ENCODE measurements at regions not wholly inside any gene's neighbourhood (a gene's known extent, or its start where the extent isn't known, plus 50 kb on each side); places are given as distances from the start of the nearest gene placed in this dataset.

GRCh38 chr2:224287531-224287930, 114.4 kb downstream of the FAM124B start:
- no peak for TF ChIP-seq CTCF (IDR thresholded peaks at IDR 0.05)
- no peaks in the 10 kb centered on the region for H3K79me2 ChIP-seq
- H3K4me1 ChIP-seq: no peaks in the 10 kb centered on the region
- H2AFZ ChIP-seq: no peak overlapping the region
- no peaks in the 10 kb centered on the region for H3K27me3 ChIP-seq (ENCODE audit: control insufficient read depth, insufficient read depth, low read length)
- H3K9ac ChIP-seq: no peak overlapping the region
- no peaks in the 10 kb centered on the region for H3K9me3 ChIP-seq (ENCODE audit: control insufficient read depth, low read length)
- H3K36me3 ChIP-seq (ENCODE audit: control insufficient read depth, insufficient read depth, low read length): no peaks in the 10 kb centered on the region
- no peak overlapping the region for H3K27ac ChIP-seq
- H3K4me2 ChIP-seq (ENCODE audit: low read length): no peak overlapping the region
- no peak overlapping the region for H3K4me3 ChIP-seq (ENCODE audit: low read depth, low read length)

GRCh38 chr2:224286923-224287322, 115.0 kb downstream of the FAM124B start:
- Histone ChIP-seq H3K27ac (no peak overlapping the region), H2AFZ (no peak overlapping the region), H3K9me3 (ENCODE audit: control insufficient read depth, low read length) (no peaks in the 10 kb centered on the region), H3K79me2 (no peaks in the 10 kb centered on the region), H3K4me3 (ENCODE audit: low read depth, low read length) (no peak overlapping the region), H3K36me3 (ENCODE audit: control insufficient read depth, insufficient read depth, low read length) (no peaks in the 10 kb centered on the region), H3K4me1 (no peaks in the 10 kb centered on the region), H3K9ac (no peak overlapping the region), H3K4me2 (ENCODE audit: low read length) (no peak overlapping the region), H3K27me3 (ENCODE audit: control insufficient read depth, insufficient read depth, low read length) (no peaks in the 10 kb centered on the region)
- TF ChIP-seq CTCF (IDR thresholded peaks at IDR 0.05): no peak

GRCh38 chr2:224284134-224284946, 117.6 kb downstream of the FAM124B start:
- Histone ChIP-seq H3K36me3 (ENCODE audit: control insufficient read depth, insufficient read depth, low read length) (no peaks in the 10 kb centered on the region), H3K79me2 (no peaks in the 10 kb centered on the region), H3K9ac (no peak overlapping the region), H3K4me3 (ENCODE audit: low read depth, low read length) (no peak overlapping the region), H3K27me3 (ENCODE audit: control insufficient read depth, insufficient read depth, low read length) (no peaks in the 10 kb centered on the region), H3K27ac (no peak overlapping the region), H3K4me1 (no peaks in the 10 kb centered on the region), H3K9me3 (ENCODE audit: control insufficient read depth, low read length) (no peaks in the 10 kb centered on the region), H3K4me2 (ENCODE audit: low read length) (no peak overlapping the region), H2AFZ (no peak overlapping the region)
- peak; percentile 76 for TF ChIP-seq CTCF (IDR thresholded peaks at IDR 0.05)

- Histone ChIP-seq H3K27ac (no peak overlapping the region), H2AFZ (no peak overlapping the region), H3K27me3 (ENCODE audit: control insufficient read depth, insufficient read depth, low read length) (no peaks in the 10 kb centered on the region), H3K4me3 (ENCODE audit: low read depth, low read length) (no peak overlapping the region), H3K4me2 (ENCODE audit: low read length) (no peak overlapping the region), H3K4me1 (no peaks in the 10 kb centered on the region), H3K9me3 (ENCODE audit: control insufficient read depth, low read length) (no peaks in the 10 kb centered on the region), H3K9ac (no peak overlapping the region), H3K79me2 (no peaks in the 10 kb centered on the region), H3K36me3 (ENCODE audit: control insufficient read depth, insufficient read depth, low read length) (no peaks in the 10 kb centered on the region)
- no peak for TF ChIP-seq CTCF (IDR thresholded peaks at IDR 0.05)
These were observed 118.4 kb downstream of the FAM124B start for GRCh38 chr2:224283466-224283965.

GRCh38 chr2:224281374-224281773, 120.5 kb downstream of the FAM124B start:
- Histone ChIP-seq H3K9ac (no peak overlapping the region), H3K27ac (no peak overlapping the region), H3K4me1 (no peaks in the 10 kb centered on the region), H3K27me3 (ENCODE audit: control insufficient read depth, insufficient read depth, low read length) (no peaks in the 10 kb centered on the region), H3K4me3 (ENCODE audit: low read depth, low read length) (no peak overlapping the region), H3K9me3 (ENCODE audit: control insufficient read depth, low read length) (no peaks in the 10 kb centered on the region), H3K36me3 (ENCODE audit: control insufficient read depth, insufficient read depth, low read length) (no peaks in the 10 kb centered on the region), H2AFZ (no peak overlapping the region), H3K79me2 (no peaks in the 10 kb centered on the region), H3K4me2 (ENCODE audit: low read length) (no peak overlapping the region)
- no peak for TF ChIP-seq CTCF (IDR thresholded peaks at IDR 0.05)

Measured in parathyroid adenoma (tissue), 2 donors.